Muscle layer of duodenum (tissue), 2 donors: ENCODE measurements at regions not wholly inside any gene's neighbourhood (a gene's known extent, or its start where the extent isn't known, plus 50 kb on each side); places are given as distances from the start of the nearest gene placed in this dataset.
"Not testable (repeated sequence)": the region's sequence is repeated elsewhere in the genome, so short reads cannot be mapped to it uniquely, and the experiment has no call there.

Source experiments
- H3K27ac ChIP-seq: one replicate; pipeline ENCODE4 v1.7.0; 2013; ENCODE audit warnings: mild to moderate bottlenecking, low read length
- H3K27me3 ChIP-seq: one replicate; pipeline ENCODE4 v1.7.0; 2013; ENCODE audit warnings: low read depth, mild to moderate bottlenecking, control low read depth, low read length
- H3K36me3 ChIP-seq, 2 donors: one replicate each; pipeline ENCODE4 v1.7.0; 2013; ENCODE audit warnings: low read length in 2 of 2, control low read depth in 1 of 2, mild to moderate bottlenecking in 1 of 2; ENCODE audit not compliant: insufficient read depth in 2 of 2, control insufficient read depth in 1 of 2
- H3K4me1 ChIP-seq, 2 donors: one replicate each; pipeline ENCODE4 v1.7.0; 2013; ENCODE audit warnings: low read length in 2 of 2, mild to moderate bottlenecking in 2 of 2, control low read depth in 1 of 2, moderate library complexity in 1 of 2; ENCODE audit not compliant: insufficient read depth in 2 of 2, control insufficient read depth in 1 of 2
- H3K4me3 ChIP-seq, 2 donors: one replicate each; pipeline ENCODE4 v1.7.0; 2013; ENCODE audit warnings: low read length in 2 of 2, low read depth in 1 of 2, mild to moderate bottlenecking in 1 of 2
- H3K9me3 ChIP-seq, 2 donors: one replicate each; pipeline ENCODE4 v1.7.0; 2013; ENCODE audit warnings: low read length in 2 of 2, control low read depth in 1 of 2, mild to moderate bottlenecking in 1 of 2; ENCODE audit not compliant: control insufficient read depth in 1 of 2
- donor health status: healthy.

DNA sequence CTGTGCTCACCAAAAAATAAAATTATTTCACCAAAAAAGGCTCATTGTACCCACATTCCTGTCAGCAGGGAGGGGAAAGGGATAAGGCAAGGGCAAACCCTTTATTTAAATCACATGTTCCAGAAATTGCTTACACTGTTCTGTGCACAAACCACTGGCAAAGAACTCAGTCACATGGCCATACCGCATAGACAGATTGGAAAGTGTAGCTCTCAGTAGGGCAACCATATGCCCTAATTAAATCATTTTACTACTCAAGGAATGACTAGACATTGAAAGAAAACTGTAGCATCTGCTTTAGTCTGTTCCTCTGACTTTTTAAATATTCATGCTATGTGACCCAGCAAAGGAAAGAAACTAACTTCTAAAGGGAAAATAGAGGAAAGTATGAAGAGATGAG lies 119.2 kb upstream of the FAM241A start:
- H3K4me1 ChIP-seq, result no peaks in the 10 kb centered on the region
- H3K27me3 ChIP-seq, result no peaks in the 10 kb centered on the region
- H3K36me3 ChIP-seq, result no peaks in the 10 kb centered on the region
- no peaks in the 10 kb centered on the region for H3K9me3 ChIP-seq
- no peak overlapping the region for H3K4me3 ChIP-seq
- H3K27ac ChIP-seq, result no peak overlapping the region

DNA sequence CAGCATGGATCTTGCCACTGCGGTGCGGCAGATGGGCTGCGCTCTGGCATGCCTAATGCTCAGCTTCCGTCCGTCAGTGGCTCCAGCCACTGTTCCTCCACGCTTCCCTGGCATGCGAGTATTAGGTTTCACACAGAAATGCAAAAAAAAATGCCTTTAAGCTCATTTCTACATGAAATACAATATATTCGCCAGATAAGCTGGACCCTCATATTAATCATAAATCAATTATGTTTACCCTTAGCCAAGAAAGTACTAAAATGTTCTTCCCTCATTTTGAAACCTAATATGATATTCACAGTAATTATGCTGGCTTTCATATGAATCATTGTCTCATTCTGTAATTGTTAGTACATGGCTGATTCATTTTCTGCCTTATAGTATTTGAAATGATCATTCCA lies 115.5 kb upstream of the FAM241A start:
- Histone ChIP-seq H3K9me3 (no peaks in the 10 kb centered on the region), H3K4me3 (no peak overlapping the region), H3K27ac (no peak overlapping the region), H3K4me1 (no peaks in the 10 kb centered on the region), H3K36me3 (no peaks in the 10 kb centered on the region), H3K27me3 (no peaks in the 10 kb centered on the region)

DNA sequence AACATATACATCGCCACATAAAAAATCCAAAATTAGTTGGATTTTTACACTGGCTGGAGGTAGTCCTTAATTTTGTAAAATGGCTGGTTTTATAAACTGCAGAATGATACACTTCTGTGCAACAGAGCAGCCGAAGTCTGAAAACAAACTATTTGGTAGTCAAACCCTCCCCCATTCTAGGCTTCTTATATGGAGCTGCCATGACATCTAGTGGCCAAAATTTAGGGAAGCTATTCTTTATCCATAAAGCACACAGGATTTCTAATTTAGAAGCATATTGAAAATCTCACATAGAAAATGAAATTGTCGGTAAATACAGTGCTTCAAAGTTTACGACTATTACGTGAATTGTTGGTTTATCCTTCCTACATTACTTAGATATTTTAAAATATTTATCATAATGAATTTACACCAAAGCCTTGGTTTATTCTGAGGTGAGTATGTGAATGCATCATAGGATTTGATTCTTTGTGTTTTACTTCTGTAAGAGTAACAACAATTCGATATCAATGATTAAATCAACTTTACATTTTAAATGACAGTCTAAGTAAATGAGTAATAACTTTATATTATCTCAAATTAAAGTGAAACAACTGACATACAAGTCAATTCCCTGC lies 113.4 kb upstream of the FAM241A start:
- no peak overlapping the region for H3K4me3 ChIP-seq
- no peak overlapping the region for H3K27ac ChIP-seq
- H3K36me3 ChIP-seq, result no peaks in the 10 kb centered on the region
- no peaks in the 10 kb centered on the region for H3K9me3 ChIP-seq
- H3K27me3 ChIP-seq, result no peaks in the 10 kb centered on the region
- H3K4me1 ChIP-seq, result no peaks in the 10 kb centered on the region

DNA sequence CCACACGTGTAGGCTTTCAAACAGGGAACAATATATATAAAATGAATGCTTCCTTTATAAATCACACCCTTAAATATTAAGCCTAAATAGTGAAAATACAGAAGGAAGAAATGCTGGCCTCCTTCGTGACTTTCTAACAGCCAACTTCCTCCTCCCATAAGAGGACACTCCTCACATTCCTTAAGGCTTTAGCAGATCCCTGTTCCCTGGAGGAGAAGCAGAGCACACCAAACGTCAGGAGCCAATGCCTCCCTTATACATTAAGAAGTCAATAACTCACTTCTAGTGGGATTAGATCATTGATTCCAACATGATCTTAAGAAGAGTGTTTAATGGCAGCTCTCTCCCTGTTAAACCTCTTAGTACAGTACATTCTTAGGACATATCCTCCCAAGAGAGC lies 108.4 kb upstream of the FAM241A start:
- Histone ChIP-seq H3K4me1 (no peaks in the 10 kb centered on the region), H3K36me3 (no peaks in the 10 kb centered on the region), H3K4me3 (no peak overlapping the region), H3K27me3 (no peaks in the 10 kb centered on the region), H3K9me3 (no peaks in the 10 kb centered on the region), H3K27ac (no peak overlapping the region)

DNA sequence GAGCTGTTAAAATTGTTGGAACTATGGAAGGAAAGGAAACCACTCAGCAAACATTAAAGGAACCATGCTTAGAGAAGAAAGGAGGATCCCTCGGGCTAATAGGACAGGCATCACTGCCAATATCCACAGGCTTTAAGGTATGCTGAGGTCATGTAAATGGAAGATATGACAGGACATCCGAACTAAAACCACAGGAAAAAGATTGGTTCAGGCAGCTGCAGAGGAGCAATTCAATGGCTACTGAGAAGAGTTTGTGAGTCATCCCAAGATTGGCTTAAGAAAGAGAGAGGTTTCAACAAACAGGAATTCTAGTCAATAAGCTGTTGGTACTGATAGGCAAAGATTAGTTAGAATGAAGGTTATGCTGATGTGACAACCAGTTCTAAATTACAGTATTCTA lies 106.4 kb upstream of the FAM241A start:
- no peaks in the 10 kb centered on the region for H3K9me3 ChIP-seq
- no peak overlapping the region for H3K27ac ChIP-seq
- H3K4me3 ChIP-seq, result no peak overlapping the region
- H3K4me1 ChIP-seq, result no peaks in the 10 kb centered on the region
- no peaks in the 10 kb centered on the region for H3K27me3 ChIP-seq
- no peaks in the 10 kb centered on the region for H3K36me3 ChIP-seq

DNA sequence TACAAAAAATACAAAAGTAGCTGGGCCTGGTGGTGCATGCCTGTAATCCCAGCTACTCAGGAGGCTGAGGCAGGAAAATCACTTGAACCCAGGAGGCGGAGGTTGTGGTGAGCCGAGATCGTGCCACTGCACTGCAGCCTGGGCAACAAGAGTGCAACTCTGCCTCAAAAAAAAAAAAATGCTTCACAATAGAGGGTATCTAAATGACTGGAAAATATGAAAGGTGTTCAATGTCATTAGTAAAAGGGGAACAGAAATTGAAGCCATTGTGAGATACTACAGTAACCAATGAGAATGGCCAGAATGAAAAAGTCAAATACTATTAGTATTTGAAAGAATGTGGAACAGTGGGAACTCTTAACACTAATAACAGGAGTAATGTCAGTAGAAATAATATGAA lies 96.1 kb upstream of the FAM241A start:
- H3K27me3 ChIP-seq, H3K36me3 ChIP-seq, H3K4me3 ChIP-seq, H3K4me1 ChIP-seq, H3K9me3 ChIP-seq, H3K27ac ChIP-seq: not testable (repeated sequence)

DNA sequence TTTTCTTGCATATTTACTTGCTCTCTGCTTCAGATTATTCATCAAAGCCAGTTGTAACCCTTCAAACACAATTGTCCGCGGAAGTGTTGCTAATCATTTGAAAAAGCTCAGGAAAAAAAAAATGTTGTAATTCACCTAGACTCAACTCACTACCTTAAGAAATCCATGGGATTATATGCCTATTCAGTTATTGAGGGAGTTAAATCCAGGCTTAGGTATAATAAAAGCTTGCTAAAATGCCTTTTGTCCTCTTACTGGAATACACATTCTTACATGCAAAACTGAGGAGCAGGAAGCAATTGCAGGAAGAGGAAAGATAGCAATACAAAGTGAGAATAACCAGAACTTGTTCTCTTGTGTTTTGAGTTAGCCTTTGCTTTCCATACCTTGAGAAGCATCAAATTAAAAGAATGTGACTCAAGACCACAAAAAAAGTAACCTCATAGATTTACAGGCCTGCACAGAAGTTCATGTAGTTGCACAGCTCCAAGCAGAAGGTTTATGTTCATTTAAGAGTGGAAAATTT lies 91.4 kb upstream of the FAM241A start:
- no peaks in the 10 kb centered on the region for H3K27me3 ChIP-seq
- no peaks in the 10 kb centered on the region for H3K36me3 ChIP-seq
- no peak overlapping the region for H3K27ac ChIP-seq

DNA sequence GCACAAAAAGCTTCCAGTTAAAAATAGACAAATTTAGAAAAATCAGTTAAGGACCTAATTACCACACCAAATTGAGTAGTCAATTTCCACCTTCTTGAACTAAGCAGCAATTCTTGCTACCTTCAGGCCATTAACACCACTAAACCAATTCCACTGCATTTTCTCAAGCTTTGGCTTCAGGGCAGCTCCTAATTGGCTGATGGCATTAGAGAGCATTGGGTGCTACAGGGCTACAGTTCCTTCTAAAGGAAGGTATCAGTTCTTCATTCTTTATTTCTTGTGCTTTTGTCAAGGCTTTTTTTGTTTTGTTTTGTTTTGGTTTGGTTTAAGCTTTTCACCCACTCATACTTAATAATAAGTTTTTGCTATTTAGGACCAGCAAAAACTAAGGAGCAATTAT lies 90.2 kb upstream of the FAM241A start:
- H3K9me3 ChIP-seq, result no peaks in the 10 kb centered on the region
- H3K4me1 ChIP-seq, result no peaks in the 10 kb centered on the region
- H3K4me3 ChIP-seq, result no peak overlapping the region
- H3K27me3 ChIP-seq, result no peaks in the 10 kb centered on the region
- no peaks in the 10 kb centered on the region for H3K36me3 ChIP-seq
- H3K27ac ChIP-seq, result no peak overlapping the region

More for the DNA sequence above, 91.4 kb upstream of the FAM241A start:
- Histone ChIP-seq H3K4me3 (no peak overlapping the region), H3K4me1 (no peaks in the 10 kb centered on the region), H3K9me3 (no peaks in the 10 kb centered on the region)

DNA sequence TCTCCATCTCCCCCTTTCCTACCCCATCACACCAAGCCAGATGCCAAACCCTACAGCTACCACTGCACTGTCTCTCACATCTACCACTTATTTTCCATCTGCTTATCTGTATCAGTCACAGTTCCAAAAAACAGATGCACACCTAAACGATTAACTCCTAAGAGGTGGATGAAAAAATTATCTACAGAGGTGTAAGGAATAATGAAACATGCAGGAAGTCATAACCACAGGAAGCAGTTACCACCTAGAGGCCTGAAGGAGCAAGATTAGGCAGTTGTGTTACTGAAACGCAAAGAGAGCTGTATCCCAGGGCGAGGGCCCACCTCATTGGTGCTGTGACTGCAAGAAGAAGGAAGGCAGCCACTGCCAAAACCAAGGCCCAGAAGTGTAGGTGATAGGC lies 87.8 kb upstream of the FAM241A start:
- no peaks in the 10 kb centered on the region for H3K4me1 ChIP-seq
- no peaks in the 10 kb centered on the region for H3K27me3 ChIP-seq
- no peaks in the 10 kb centered on the region for H3K36me3 ChIP-seq
- no peak overlapping the region for H3K27ac ChIP-seq
- no peak overlapping the region for H3K4me3 ChIP-seq
- H3K9me3 ChIP-seq, result no peaks in the 10 kb centered on the region

DNA sequence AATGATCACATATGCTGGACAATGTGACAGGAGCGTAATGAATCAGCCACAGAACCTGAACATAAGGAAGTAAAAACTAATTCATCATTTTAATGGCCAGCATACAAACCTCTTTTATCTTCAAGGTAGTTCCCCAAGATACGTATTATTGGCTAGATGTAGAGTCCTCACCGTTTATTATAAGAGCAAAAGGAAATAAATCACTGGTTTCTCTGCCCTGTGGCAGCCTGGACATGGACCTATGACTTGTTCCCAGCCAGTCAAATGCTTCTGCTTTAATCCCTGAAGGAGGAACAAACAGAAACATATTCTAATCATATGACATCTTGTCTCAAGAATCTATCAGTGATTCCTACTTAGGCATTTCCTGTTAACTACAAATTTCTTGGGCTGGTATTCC lies 86.8 kb upstream of the FAM241A start:
- H3K27me3 ChIP-seq, result no peaks in the 10 kb centered on the region
- no peak overlapping the region for H3K4me3 ChIP-seq
- H3K27ac ChIP-seq, result no peak overlapping the region
- H3K4me1 ChIP-seq, result no peaks in the 10 kb centered on the region
- no peaks in the 10 kb centered on the region for H3K9me3 ChIP-seq
- H3K36me3 ChIP-seq, result no peaks in the 10 kb centered on the region

DNA sequence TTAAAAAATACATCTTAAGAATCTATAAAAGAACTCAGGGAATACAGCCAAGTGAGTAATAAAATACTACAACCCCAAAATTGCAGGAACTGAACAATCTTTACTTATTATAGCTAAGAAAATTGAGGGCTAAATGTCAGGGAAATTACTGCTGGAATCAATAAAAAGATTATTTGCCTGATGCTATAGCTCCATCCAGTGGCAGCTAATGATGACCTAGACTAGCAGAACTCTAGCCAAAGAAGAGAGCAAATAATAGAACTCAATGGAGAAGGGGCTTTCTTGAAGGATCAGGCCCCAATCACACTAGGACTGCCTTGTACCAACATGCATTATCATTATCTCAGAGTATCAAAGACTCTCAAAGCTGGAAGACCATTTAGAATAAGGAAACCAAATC lies 85.0 kb upstream of the FAM241A start:
- Histone ChIP-seq H3K4me3 (no peak overlapping the region), H3K36me3 (no peaks in the 10 kb centered on the region), H3K27me3 (no peaks in the 10 kb centered on the region), H3K9me3 (no peaks in the 10 kb centered on the region), H3K27ac (no peak overlapping the region), H3K4me1 (no peaks in the 10 kb centered on the region)

DNA sequence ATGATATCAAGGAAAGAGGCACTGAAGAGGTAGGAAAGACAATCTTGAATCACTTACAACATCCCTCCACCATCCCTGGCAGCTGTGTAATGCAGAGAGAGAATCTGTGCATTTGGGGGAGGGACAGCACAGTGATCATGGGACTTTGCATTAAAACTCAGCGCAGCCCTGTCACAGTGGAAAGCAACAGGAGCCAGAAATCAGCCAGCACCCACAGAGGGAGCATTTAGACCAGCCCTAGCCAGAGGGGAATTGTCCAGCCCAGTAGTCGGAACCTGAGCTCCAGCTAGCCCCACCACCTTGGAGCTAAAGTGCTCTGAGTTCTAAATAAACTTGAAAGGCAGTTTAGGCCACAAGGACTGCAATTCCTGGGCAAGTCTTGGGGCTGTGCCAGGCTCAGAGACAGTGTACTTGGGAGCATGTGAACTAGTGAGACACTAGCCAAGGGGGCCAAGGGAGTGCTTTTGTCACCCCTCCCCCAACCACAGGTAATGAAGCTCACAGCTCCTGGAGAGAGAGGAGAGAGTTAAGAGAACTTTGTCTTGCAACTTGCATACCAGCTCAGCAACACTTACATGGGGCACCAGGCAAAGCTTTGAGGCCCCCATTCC lies 83.9 kb upstream of the FAM241A start:
- Histone ChIP-seq H3K4me3 (no peak overlapping the region), H3K27me3 (no peaks in the 10 kb centered on the region), H3K4me1 (no peaks in the 10 kb centered on the region), H3K27ac (no peak overlapping the region), H3K36me3 (no peaks in the 10 kb centered on the region), H3K9me3 (no peaks in the 10 kb centered on the region)
